Astrocyte of the spinal cord (primary cell): ENCODE measurements at regions not wholly inside any gene's neighbourhood (a gene's known extent, or its start where the extent isn't known, plus 50 kb on each side); places are given as distances from the start of the nearest gene placed in this dataset.

Source experiments
- DNase-seq: peaks from one replicate; pipeline ENCODE4 v3.0.0; 2011; ENCODE audit warnings: low read depth, low spot score
- H3K4me3 ChIP-seq: 2 replicates; pipeline ENCODE4 v1.5.1; 2011; ENCODE audit warnings: low read depth, mild to moderate bottlenecking, low read length, moderate library complexity
- in situ Hi-C: cut with HindIII; loops from 2 replicates; pipeline ENCODE4 v1.10.0; 2017; ENCODE audit warnings: low sequenced_read_pairs
- TF ChIP-seq, protein P1 (sequence below): IDR thresholded peaks from 2 replicates; pipeline ENCODE4 v1.5.1; 2012; ENCODE audit warnings: low read depth, mild to moderate bottlenecking, low read length, inconsistent platforms

DNA sequence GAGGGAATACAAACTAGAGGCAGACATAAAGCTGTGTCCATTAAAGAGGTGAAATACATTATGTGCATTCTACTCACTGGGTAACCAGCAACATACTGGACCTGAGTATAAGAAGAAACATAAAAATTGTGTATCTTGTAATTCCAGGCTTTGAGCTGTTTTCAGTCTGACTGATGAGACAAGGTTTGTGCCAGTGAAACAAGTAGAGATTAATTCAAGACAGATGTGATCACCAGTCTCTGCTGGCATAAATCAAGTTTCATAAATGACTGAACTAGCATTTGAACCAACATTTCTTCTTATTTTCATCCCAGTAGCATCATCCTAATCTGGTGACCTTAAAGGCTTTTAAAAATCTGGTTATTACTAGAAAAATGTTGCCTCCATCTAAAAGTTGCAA, 108.8 kb upstream of the RPL38 start:
- H3K4me3 ChIP-seq, result no peak overlapping the region
- DNase-seq, result no peak
- TF ChIP-seq, protein P1, sequence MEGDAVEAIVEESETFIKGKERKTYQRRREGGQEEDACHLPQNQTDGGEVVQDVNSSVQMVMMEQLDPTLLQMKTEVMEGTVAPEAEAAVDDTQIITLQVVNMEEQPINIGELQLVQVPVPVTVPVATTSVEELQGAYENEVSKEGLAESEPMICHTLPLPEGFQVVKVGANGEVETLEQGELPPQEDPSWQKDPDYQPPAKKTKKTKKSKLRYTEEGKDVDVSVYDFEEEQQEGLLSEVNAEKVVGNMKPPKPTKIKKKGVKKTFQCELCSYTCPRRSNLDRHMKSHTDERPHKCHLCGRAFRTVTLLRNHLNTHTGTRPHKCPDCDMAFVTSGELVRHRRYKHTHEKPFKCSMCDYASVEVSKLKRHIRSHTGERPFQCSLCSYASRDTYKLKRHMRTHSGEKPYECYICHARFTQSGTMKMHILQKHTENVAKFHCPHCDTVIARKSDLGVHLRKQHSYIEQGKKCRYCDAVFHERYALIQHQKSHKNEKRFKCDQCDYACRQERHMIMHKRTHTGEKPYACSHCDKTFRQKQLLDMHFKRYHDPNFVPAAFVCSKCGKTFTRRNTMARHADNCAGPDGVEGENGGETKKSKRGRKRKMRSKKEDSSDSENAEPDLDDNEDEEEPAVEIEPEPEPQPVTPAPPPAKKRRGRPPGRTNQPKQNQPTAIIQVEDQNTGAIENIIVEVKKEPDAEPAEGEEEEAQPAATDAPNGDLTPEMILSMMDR, result no peak
- in situ Hi-C loops, result no loop called here

GRCh38 chr17:74096456-74096855, 107.0 kb upstream of the RPL38 start:
- in situ Hi-C loops, result no loop called here
- TF ChIP-seq, protein P1, result no peak
- DNase-seq, result no peak
- no peak overlapping the region for H3K4me3 ChIP-seq

DNA sequence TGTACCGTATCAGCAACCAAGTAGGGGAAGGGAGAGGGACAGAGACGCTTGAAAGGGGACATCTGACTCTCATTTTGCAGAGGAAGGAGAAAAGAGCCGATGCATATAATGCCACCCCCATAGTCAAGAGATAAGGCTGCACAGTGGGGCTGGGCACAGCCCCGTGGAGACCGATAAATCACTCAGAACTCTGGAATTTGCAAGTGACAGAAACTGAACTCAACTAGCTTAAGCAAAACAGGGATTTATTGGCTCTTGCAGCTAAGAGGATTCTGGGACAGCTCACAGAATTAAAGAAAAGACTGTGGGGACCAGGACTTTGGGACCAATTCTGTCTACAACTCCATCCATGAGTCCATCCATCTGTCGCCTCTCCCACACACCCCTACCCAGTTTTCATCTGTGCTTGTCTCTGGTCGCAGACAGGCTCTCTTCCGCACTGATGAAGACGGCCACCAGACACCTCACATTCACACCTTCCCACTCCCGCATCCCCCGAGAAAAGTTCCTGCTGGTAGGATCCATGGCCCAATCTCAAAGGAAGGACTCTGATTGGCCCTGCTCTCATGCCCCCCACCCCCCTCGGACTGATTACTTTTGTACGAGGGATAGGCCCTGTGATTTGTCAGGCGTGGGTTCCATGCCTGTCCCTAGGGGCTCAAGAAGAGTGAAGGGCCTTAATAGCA, 105.9 kb upstream of the RPL38 start:
- TF ChIP-seq, protein P1, result no peak
- no peak for DNase-seq
- in situ Hi-C loops, result no loop called here
- H3K4me3 ChIP-seq, result no peak overlapping the region

- no peak overlapping the region for H3K4me3 ChIP-seq
- TF ChIP-seq, protein P1, result no peak
- in situ Hi-C loops, result no loop called here
- no peak for DNase-seq
Observed at GRCh38 chr17:74098136-74099024, 105.1 kb upstream of the RPL38 start.

GRCh38 chr17:74099442-74100340, 103.8 kb upstream of the RPL38 start:
- no peak for DNase-seq
- TF ChIP-seq, protein P1, result no peak
- H3K4me3 ChIP-seq, result no peak overlapping the region
- in situ Hi-C loops, result no loop called here

- DNase-seq, result no peak
- H3K4me3 ChIP-seq, result no peak overlapping the region
- TF ChIP-seq, protein P1, result no peak
- in situ Hi-C loops, result no loop called here
Observed at GRCh38 chr17:74104921-74105320, 98.6 kb upstream of the RPL38 start.
